HG02571 (cell line): ENCODE measurements at regions not wholly inside any gene's neighbourhood (a gene's known extent, or its start where the extent isn't known, plus 50 kb on each side); places are given as distances from the start of the nearest gene placed in this dataset.

ENCODE experiments used
- ATAC-seq: cut with Tn5 transposase; IDR thresholded peaks from one replicate; pipeline ENCODE4 v1.9.1; 2021; ENCODE audit warnings: mild to moderate bottlenecking, moderate library complexity; ENCODE audit not compliant: unreplicated experiment

GRCh38 chr11:11045156-11045930 lies 187.5 kb upstream of the ZBED5 start:
- no peak for ATAC-seq

DNA sequence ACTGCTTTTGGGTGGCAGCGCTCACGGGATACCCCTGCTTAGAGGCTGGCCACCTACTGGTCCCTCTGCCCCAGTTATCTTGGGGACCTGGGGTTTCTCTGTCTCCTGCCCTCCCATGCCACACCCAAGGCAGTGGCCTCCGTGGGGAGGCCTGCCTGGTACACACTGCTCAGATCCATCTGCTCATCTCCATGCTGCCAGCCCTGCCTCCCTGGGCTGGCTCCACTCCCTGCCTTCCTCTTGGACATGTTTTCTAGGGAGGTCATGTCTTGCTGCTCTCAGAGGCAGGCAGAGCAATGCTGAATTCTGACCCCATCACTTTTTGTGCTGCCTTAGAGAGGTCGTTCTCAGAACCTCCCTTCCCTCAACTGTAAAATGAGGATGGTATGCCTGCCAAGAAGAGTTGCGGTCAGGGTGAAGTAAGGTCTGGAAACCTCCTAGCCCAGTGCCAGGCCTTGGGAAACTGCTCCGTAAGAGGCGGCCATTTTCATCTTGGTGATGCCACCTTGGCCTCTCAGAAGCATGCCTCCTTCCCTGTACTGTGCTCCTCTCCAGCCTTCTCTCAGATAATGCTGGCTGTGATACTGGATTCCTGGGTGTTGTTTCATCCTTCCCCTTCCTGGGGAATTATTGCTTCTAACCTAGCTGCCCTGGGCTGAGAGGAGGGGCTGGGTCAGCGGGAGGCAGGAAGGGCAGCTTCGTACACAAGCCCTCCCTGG lies 186.4 kb upstream of the ZBED5 start:
- ATAC-seq = no peak

DNA sequence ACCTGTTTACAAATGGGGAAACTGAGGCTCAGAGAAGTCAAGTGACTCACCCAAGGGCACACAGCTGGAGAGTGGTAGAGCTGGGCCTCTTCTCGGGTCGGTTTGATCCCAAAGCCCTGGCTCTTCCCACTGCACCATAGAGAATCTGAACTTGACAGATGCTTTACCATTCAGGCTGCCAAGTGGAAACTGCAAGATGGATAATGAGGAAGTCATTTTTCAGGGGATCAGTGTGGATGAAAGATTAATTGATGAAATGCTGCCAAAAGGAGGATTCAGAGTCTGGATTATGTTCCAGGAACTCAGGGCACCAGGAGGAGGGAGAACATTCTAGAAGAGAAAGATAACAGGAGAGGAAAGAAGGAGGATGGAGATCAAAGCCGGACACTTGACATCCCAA lies 185.9 kb upstream of the ZBED5 start:
- no peak for ATAC-seq

- ATAC-seq = no peak
Measured at GRCh38 chr11:11039208-11039965, 181.5 kb upstream of the ZBED5 start.

- ATAC-seq = no peak
Measured at GRCh38 chr11:11038782-11039181, 180.9 kb upstream of the ZBED5 start.

DNA sequence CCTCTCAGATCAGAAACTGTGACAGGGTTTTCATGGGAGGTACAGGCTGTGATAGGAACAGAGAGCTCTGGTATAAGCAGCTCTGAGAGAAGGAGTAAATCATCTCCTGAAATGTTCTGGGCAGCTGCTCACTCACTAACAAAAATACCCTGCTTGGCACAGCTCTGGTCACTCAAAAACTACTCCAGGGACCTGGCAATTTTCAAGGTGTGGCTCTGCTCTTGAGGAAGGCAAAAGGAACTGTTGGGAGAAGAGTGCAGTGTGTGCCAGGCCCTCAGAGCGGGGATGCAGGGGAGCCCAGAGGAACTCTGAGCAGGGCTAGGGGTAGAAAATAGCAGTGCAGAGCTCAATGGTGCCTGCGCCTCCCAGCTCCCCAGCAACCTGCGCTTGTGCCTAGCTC lies 180.5 kb upstream of the ZBED5 start:
- ATAC-seq = no peak

- no peak for ATAC-seq
Measured at GRCh38 chr11:11036848-11037732, 179.2 kb upstream of the ZBED5 start.

GRCh38 chr11:11036185-11036847 lies 178.5 kb upstream of the ZBED5 start:
- ATAC-seq = no peak

DNA sequence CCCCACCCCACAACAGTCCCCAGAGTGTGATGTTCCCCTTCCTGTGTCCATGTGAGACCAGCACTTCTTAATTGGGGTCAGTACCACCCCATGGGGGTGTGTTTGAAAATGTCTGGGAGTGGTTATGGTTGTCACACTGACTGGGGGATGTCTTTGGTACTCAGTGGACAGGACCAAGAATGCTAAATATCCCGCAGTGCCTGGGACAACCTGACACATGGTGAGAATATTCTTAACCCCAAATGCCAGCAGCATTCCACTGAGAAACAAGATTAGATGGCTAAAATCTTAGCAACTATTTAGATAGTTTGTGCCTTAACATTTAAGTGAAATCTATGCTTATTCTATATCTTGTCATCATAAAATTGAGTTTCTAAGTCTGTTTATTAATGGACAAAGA lies 177.5 kb upstream of the ZBED5 start:
- ATAC-seq = no peak

GRCh38 chr11:11034476-11034875 lies 176.6 kb upstream of the ZBED5 start:
- no peak for ATAC-seq

DNA sequence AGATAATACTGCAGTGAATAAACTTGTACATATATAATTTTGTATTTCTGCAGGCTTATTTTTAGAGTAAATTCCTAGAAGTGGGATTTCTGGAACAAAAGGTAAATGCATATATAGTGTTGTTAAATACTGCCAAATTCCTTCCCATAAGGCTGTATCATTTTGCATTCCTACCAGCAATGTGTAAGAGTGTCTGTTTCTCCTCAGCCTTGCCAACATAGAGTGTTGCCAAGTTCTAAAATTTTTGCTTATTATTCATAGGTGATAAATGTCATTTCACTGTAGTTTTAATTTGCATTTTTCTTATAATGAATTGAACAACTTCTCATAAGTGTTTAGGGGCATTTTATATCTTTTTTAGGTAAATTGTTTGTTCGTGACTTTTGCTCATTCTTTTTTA lies 174.2 kb upstream of the ZBED5 start:
- ATAC-seq = no peak

DNA sequence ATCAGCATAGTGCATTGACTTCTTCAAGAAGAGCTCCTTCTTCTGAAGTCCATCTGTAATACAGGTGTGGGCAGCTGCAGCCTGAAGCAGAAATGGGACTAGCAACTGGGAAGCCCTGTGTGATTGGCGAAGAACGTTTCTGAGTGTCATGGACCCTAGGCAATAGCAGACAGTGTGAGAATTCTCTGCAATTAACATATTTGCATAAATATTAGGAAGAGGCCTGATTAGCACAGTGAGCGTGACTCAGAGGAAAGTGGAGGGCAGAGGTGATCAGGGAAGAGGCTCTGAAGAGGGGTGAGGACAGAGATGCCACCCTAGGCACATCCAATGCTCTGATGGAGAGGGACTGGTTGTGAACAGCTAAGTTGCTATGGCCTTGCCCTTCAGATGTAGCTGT lies 171.2 kb upstream of the ZBED5 start:
- no peak for ATAC-seq

- no peak for ATAC-seq
Measured at GRCh38 chr11:11028017-11028692, 170.3 kb upstream of the ZBED5 start.

- no peak for ATAC-seq
Measured at GRCh38 chr11:11027288-11027687, 169.4 kb upstream of the ZBED5 start.

DNA sequence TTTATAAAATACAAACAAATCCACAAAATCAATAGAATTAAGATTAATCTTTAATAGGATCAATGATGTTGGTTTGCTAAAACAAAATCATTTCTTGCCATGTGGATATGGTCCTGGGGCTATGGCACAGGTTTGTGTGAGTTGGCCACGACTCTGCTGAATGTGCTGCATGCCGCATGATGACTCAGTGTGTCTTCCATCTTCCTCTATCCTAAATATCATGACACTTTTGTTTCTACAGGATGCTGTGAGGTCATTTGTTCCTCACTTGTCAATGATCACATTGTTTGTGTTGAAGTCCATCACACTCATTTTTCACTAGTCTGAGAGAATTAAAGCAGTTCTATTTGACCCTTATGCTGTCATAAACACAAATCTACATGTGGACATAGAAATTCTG lies 167.2 kb upstream of the ZBED5 start:
- no peak for ATAC-seq

DNA sequence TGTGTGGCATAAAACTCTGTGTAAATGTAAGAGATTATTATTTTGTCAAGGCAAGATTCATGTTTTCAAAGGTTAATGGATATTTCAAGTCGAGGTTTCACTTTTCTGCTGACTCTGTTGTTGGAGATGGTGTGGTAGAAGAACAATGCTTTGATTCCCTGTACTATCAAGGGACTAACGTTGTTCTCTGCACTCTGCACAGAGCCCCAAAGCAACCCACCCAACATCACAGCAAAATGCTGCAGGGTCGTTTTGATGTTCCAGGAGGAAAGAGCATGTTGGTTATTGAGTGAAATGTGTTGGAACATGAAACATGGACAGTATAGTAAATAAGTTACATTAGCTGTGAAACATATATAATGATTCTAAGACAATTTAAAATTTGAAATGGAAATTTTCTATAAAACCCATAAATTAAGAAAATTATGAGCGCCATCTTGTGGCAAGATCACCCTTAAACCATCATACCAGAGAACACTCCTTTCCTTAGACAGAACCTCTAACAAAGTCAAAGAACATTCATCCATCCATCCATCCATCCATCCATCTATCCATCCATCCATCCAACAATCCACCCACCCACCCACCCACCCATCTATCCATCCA lies 164.4 kb upstream of the ZBED5 start:
- ATAC-seq = no peak

DNA sequence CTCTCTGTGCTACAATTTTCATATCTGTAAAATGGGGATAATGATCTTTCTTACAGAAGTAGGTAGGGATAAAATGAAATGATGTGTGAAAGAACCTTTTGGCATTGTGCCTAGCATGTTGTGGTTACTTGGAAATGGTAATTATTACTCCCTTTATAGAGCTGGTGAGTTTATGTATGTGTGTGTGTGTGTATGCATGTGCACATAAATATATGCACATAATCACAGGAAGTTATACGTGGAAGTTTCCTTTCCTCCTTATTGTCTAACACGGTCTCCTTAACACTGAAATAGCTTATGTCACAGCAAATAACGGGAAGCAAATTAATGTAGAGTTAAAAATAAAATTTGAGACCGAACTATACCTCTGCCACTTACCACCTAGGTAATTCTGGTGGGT lies 163.7 kb upstream of the ZBED5 start:
- no peak for ATAC-seq

- ATAC-seq = no peak
Measured at GRCh38 chr11:11020747-11021149, 162.9 kb upstream of the ZBED5 start.

DNA sequence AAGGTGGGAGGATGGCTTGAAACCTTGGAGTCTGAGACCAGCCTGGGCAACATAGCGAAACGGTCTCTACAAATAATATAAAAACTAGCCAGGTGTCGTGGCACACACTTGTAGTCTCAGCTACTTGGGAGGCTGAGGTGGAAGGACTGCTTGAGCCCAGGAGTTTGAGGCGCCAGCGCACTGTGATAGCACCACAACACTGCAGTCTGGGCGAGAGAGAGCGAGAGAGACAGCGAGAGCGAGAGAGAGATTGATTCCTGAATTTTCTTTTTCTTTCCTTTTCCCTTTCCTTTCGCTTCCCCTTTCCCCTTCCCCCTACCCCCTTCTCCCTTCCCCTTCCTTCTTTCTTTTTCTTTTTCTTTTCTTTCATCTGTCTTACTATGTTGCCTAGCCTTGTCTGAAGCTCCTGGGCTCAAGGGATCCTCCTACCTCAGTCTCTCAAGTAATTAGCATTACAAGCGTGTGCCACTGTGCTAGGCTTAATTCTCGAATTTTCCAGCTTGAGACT lies 162.4 kb upstream of the ZBED5 start:
- no peak for ATAC-seq
